Astrocyte of the spinal cord (primary cell): ENCODE measurements at regions not wholly inside any gene's neighbourhood (a gene's known extent, or its start where the extent isn't known, plus 50 kb on each side); places are given as distances from the start of the nearest gene placed in this dataset.

ENCODE experiments used
- DNase-seq: peaks from one replicate; pipeline ENCODE4 v3.0.0; 2011; ENCODE audit warnings: low read depth, low spot score
- H3K4me3 ChIP-seq: 2 replicates; pipeline ENCODE4 v1.5.1; 2011; ENCODE audit warnings: low read depth, mild to moderate bottlenecking, low read length, moderate library complexity
- in situ Hi-C: cut with HindIII; loops from 2 replicates; pipeline ENCODE4 v1.10.0; 2017; ENCODE audit warnings: low sequenced_read_pairs
- TF ChIP-seq, protein P1 (sequence below): IDR thresholded peaks from 2 replicates; pipeline ENCODE4 v1.5.1; 2012; ENCODE audit warnings: low read depth, mild to moderate bottlenecking, low read length, inconsistent platforms

DNA sequence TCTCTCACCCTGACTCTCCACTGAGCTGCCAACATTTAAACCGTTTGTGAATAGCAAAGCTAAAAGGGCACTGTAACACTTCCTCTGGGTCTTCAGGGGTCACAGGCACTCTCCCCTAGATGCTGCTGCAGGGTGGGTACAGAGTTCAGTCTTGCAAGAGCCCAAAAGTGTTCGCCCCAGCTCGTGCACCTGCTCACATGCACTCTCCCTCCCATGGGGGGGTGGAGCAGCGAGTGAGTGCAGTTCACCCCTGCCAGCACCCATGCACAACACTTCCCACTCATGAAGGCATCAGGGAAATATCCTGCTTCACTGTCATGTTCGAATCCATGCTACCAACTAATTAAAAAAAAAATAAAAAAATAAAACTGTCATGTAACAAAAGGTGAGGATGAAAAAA lies 950.7 kb upstream of the PRR20A start:
- TF ChIP-seq, protein P1, sequence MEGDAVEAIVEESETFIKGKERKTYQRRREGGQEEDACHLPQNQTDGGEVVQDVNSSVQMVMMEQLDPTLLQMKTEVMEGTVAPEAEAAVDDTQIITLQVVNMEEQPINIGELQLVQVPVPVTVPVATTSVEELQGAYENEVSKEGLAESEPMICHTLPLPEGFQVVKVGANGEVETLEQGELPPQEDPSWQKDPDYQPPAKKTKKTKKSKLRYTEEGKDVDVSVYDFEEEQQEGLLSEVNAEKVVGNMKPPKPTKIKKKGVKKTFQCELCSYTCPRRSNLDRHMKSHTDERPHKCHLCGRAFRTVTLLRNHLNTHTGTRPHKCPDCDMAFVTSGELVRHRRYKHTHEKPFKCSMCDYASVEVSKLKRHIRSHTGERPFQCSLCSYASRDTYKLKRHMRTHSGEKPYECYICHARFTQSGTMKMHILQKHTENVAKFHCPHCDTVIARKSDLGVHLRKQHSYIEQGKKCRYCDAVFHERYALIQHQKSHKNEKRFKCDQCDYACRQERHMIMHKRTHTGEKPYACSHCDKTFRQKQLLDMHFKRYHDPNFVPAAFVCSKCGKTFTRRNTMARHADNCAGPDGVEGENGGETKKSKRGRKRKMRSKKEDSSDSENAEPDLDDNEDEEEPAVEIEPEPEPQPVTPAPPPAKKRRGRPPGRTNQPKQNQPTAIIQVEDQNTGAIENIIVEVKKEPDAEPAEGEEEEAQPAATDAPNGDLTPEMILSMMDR, result no peak
- DNase-seq, result no peak
- no peak overlapping the region for H3K4me3 ChIP-seq
- in situ Hi-C loops, result no loop called here

DNA sequence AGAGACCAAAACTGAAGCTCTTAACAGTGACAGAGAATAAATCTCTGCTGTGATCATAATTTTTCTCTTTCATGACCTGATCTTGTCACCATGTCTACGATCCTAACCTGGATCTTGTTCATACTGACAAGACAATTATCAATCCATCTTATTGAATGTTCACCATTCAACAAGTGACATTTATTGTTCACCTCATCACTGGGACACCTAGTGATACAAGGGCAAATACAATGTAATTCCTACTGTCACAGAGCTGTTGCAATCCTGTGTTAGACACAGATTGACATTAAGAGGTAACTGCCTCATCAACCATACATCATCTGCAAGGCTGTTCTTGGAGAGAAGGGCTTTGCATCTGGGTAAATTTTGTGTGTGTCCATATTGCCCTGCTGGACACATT lies 942.4 kb upstream of the PRR20A start:
- in situ Hi-C loops, result no loop called here
- H3K4me3 ChIP-seq, result no peak overlapping the region
- TF ChIP-seq, protein P1, result no peak
- no peak for DNase-seq

DNA sequence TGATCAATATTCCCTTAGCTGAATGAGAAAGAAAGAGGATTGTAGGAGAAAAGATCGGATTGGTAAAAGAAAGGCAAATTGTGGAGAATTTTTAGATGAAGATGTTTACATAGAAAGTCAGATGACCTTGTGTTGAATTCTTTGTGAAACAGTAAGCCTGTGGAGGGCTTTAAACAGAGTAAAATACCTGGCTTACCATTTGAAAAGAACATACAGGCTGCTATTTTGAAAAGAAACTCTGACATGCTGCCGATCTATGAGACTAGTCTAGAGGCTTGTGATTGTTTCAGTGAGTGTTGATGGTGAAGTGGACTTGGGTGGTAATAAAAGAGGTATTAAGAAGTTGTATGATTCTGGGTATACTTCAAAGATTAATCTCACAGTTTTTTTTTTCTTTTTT lies 938.9 kb upstream of the PRR20A start:
- DNase-seq, result no peak
- H3K4me3 ChIP-seq, result no peak overlapping the region
- in situ Hi-C loops, result no loop called here
- TF ChIP-seq, protein P1, result no peak

DNA sequence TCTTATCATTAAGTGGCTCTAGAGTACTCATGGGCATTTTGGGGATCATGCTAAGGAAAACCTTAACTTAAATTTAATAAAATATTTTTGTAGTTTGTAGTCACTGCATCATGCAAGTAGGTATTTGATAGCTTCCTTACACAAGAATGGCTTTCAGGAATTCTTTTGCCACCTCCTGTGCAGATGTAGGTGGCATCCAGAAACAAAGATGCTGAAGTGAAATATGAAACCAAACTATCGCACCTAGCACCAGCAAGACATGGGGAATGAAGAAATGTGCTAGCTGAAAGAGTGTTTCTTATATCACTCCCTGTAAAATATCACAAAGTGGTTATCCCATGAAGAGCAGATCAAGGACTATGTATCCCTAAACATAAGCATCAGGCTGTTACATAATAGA lies 924.5 kb upstream of the PRR20A start:
- H3K4me3 ChIP-seq, result no peak overlapping the region
- in situ Hi-C loops, result no loop called here
- TF ChIP-seq, protein P1, result no peak
- DNase-seq, result no peak

DNA sequence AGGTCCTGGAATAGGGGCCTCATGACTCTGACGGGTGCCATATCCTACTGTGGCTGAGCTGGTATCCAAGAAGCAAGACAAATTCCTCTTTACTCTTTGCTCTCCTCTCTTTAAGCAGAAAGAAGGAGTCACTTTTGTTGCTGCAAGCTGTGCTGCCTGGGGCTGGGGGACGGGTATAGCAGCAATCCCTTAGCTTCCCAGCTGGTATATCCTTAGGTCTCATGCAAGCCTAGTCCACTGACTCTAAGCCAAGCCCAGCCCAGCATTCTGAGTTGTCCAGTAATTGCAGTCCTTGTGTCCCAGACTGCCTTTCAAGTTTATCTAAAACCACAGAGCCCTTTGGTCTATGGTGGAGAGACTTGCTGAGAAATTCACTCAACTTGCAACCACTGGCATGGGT lies 893.0 kb upstream of the PRR20A start:
- TF ChIP-seq, protein P1, result no peak
- no peak overlapping the region for H3K4me3 ChIP-seq
- DNase-seq, result no peak
- in situ Hi-C loops, result no loop called here

DNA sequence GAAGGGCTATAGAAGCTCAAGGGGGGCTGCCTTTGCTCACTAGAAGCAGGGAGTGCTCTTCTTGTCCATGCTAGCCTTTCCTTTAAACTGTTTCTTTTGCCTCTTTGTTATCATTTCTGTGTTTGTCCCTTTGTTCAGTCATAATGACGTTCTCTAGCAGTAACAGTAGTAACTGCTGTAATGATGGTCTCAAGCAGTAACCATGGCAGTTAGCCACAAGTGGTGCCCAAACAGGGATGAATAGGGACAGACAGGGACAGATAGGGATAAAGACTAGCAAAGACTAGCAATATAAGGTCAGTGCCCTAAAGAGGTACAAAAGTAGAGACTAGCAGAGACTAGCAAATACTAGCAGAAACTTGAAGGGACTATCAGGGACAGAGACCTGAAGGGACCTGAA lies 869.0 kb upstream of the PRR20A start:
- in situ Hi-C loops, result no loop called here
- DNase-seq, result no peak
- no peak overlapping the region for H3K4me3 ChIP-seq
- TF ChIP-seq, protein P1, result no peak

DNA sequence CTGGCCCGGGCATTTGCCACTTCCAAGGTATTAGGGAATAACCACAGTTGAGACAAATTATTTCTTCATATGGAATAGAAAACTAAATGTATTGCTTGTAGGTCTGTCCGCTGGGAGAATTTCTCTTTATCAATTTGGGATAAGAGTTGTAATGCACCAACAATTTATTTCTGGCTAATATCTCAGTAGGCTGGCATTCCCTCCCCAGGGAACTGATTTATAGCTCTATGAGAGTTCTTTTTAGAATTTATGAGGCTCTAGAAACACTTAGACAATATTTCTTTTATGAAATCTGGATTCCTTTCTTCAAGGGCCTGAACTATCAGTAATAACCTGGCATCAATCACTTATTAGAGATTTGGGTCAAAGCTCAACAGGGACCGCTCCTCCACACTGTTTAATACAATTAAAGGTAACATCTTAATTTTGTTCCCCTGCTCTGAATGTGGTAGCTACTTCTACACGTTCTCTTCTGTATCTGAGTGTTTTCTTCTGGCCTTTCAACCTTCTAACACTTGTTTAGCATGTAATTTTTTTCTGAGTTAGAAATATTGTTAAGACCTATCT lies 857.4 kb upstream of the PRR20A start:
- in situ Hi-C loops, result no loop called here
- H3K4me3 ChIP-seq, result no peak overlapping the region
- DNase-seq, result no peak
- TF ChIP-seq, protein P1, result no peak
